ENCODE measurements at regions not wholly inside any gene's neighbourhood (a gene's known extent, or its start where the extent isn't known, plus 50 kb on each side); places are given as distances from the start of the nearest gene placed in this dataset.
"Not testable (repeated sequence)": the region's sequence is repeated elsewhere in the genome, so short reads cannot be mapped to it uniquely, and the experiment has no call there.

DNA sequence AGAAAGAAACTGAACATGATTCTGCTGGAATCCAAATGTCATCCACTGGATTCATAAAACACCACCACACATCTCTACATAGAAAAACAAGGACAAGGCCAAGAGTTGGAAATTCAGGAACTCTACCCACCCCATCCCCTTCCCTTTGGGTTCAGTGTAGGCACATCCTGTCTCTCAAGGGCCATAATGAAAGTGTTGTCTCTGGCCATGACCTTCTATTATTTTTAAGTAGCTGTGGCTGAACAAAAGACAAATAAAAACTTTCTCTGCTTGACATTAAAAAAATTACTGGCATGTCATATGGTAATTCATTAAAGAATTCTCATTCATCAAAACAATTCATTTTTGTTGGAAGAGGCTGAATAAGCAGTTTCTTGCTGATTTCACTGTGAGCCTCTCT lies 54.9 kb upstream of the ZBTB18 start:
- DNase-seq, result no peak

DNA sequence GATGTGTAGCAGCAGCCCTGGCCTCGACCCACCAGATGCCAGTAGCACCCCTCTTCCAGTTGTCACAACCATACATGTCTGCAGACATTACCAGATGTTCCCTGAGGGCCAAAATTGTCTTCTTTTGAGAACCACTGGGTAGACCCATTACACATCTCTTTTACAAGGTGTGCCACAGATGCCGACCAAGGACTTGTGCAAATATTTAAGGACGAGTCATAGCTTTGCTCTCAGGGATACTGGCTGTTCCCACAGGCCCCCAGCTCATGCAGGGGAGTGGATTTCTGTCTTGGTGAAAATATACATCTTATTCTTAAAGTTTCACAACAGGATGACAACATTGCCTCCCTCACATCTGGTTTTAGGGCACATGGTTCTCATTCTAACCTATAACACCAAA lies 59.4 kb upstream of the ZBTB18 start:
- DNase-seq, result no peak

DNA sequence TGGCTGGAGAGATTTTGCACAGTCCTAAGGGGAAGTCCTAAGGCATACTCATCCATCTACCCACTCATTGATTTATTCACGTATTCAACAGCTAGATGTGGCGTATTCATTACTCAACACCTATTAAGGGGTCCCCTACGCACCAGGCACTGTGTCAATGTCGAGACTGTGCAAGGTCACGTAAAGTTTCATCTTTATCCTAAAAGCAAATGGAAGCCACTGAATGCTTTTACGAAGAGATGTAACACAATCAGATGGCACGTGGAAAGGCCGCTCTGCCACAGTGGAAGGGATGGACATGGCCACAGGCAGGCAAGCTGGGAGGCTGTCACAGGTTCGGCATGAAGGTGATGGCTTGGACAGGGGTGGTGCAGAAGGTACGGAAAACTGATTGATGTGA lies 66.3 kb upstream of the ZBTB18 start:
- DNase-seq, result no peak

DNA sequence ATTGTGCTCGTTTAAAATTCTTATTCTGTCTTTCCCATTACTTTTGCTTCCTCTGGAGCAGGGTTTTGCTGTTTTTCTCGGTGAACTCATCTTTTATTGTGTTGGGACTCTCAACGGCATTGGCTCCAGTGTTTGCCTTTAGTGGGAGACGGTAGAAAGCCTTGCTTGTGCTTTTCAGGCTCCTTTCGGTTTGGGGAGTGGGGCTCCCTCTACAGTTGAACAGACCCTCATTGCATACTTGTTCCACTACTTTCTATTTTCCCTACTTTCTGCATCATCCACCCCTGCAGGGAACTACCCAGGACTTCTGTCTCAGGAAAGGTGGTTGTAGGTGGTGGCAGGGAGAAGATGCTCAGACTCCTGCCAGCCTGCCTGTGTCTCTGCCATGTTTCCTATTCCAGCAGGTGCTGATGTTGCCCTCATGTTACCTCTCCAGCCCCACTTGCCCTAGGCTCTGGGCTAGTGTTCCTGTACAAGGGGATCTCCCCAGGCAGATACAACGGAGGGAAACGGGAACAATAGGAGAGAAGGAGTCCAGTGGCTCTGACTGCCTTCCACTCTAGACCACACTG lies 68.5 kb upstream of the ZBTB18 start:
- DNase-seq, result no peak

DNA sequence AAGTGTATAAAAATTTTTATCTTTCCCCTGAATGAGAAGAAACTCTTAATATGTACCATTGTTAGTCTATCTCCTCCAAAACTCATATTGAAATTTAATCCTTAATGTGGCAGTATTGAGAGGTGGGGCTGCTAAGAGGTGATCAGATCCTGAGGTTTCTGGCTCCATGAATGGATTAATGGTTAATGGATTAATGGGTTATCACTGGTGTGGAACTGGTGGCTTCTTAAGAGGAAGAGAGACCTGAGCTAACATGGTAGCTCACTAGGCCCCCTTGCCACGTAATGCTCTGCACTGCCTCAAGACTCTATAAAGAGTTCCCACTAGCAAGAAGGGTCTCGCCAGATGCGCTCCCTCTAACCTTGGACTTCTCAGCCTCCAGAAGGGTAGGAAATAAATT lies 70.6 kb upstream of the ZBTB18 start:
- DNase-seq, result no peak

DNA sequence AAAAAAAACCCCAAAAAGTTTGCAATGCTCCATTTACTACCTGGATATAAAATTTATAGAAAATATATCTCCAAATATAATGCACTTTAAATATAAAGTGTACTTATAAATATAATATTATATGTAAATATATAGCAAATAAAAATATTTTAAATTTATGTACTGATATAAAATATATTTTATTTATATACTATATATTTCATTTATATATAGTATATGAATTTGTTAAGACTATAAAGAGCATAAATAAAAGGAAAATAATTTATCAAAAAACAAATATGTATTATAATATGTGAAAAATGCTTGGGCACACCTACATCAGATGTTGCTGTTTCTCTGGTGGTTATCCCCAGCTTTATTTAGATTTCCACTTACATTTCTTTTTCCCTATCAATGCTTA lies 71.0 kb upstream of the ZBTB18 start:
- DNase-seq, result no peak

DNA sequence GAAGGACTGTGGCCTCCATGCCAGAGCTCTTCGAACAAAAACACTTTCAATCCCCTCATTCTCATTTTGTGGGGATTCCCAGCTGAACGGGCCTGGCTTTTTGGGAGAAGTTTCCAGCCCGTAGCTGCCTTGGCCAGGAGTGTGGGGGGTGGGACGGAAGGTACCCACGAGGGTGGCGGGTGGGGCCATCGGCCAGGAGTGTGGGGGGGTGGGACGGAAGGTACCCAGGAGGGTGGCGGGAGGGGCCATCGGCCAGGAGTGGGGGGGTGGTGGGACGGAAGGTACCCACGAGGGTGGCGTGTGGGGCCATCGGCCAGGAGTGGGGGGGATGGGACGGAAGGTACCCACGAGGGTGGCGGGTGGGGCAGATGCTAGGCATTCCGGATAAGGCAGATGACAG lies 71.7 kb upstream of the ZBTB18 start:
- no peak for DNase-seq

DNA sequence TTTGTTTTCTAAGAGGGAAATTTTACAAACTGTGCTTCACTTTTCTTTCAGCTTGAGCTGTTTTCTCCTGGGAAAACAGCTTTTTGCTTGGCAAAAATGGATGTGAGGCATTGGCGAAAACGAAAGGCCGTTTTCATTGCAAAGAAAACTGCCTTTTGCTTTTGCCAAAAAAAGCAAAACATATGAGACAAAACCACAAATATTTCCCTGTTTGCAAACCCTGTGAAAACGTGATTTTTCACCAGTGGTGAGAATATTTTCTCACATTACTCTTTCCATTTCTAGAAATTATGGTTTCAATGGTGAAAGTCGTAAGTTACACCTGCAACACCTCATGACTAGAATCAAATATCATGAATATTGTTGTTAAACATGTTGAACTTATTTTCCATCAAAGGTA lies 74.0 kb upstream of the ZBTB18 start:
- peak; percentile 76 for DNase-seq

DNA sequence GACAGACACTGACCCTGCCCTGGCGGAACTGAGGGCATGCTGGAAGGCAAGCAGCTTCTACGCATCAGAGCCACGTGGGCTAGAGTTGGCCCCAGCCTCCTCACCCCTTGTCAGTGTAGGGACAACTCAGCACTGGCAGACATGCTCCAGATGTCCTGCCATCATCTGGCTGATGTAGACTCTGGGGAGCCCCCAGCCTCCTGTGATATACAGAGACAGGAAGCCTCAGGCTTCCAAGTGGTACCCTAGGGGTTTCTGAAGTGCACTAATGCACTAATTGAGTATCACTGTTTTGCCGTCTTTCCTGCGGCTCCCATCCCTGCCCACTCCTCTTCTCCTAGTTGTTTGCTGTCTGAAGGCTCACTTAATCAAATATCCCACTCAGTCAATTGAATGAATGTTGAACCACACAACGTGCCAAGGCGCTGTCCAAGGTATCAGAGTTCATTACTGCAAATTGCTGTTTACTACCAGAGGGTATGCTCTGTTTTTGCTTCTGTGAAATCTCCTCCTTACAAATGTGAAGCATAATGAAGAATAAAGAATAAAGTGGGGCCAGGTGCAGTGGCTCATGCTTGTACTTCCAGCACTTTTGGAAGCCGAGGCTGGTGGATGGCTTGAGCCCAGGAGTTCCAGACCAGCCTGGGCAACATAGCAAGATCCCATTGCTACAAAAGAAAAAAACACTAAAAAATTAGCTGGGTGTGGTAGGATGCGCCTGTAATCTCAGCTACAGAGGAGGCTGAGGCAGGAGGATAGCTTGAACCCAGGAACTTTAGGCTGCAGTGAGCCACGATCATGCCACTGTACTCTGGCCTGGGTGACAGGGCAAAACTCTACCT lies 76.4 kb upstream of the ZBTB18 start:
- peak; percentile 43 for DNase-seq

DNA sequence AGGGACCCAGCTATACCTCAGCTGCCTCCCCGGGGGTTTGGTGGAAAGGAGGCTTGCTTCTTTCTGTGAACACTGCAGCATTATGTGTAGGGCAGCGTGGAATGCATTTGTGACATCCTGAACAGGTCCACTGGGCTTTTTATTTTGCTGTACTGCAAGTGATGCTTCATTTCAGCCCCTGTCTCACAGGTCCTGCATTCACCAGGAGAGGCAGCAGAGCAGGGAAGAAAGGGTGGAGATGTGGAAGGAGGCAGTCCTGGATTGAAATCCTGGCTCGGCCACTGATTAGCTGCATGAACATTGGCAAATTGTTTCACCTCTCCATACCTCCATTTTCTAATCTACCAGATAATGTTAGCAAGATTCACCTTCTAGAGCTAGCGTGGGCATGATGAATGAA lies 77.9 kb upstream of the ZBTB18 start:
- DNase-seq, result no peak

DNA sequence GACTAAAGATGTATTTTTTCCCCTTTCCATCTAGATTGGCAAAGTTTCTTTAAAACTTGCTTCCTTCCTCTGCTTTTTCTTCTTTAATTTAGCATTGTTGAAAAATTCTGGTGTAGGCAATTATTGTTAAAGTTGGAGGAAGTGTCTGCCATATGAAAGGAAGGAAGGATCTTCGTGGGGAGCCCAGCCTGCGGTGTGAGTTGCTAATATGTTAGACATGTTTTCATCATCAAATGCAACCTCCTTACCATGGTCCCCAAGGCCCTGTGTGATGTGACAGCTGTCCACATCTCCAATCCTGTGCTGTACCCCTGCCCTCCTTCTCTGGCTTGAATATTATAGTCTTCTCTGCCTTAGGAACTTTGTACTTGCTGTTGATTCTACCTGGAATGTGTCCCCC lies 81.0 kb upstream of the ZBTB18 start:
- DNase-seq, result peak; percentile 15

DNA sequence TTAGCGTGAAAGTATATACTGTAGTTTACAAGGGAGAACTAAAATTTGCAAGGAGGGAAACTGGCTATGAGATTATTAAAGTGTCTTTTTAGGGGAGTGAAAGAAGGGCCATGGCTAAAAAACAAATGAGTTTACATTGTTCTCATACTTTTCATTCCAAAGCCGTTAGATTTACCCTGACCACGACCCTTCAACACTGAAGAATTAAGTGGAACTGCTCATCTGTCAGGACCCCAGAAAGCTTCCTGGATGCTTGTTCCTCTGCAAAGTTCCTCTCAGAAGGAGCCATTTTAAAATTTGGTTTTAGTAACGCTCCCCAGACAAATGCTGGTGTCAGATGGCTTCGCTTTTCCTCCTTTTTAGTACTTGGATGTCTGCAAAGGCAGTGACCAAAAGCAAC lies 82.7 kb upstream of the ZBTB18 start:
- DNase-seq, result peak; percentile 68

DNA sequence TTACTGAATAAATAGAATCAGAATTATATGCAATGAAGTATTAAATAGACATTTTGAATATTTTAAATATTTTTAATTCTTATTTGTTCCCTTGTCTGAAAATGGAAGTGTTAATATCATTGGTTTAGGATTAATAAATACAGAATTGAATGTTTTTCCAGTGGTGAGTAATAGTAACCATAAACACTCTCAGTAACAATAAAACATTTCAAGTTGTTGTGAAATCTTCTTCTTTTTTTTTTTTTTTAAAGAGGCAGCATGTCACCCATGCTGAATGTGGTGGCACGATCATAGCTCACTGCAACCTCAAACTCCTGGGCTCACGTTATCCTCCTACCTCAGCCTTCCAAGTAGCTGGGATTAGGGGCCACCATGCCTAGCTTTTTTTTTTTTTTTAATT lies 86.2 kb upstream of the ZBTB18 start:
- DNase-seq, result no peak

DNA sequence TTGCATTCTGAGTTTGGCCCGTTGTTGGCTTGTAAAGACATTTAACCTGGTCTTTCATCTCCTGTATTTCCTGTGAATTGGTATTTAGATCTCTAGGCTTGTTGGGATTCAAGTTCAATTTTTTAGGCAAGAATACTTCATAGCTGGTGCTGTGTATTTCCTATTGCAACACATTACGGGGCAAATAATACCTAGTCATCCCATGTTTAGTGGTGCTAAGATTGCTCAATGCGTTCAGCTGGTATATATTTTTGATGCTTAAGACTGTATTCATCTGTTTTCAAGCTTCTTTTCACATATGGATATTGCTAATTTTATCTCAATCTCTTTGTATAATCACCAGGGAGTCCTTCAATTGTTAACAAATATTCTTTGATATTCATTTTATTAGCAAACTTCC lies 87.5 kb upstream of the ZBTB18 start:
- no peak for DNase-seq

DNA sequence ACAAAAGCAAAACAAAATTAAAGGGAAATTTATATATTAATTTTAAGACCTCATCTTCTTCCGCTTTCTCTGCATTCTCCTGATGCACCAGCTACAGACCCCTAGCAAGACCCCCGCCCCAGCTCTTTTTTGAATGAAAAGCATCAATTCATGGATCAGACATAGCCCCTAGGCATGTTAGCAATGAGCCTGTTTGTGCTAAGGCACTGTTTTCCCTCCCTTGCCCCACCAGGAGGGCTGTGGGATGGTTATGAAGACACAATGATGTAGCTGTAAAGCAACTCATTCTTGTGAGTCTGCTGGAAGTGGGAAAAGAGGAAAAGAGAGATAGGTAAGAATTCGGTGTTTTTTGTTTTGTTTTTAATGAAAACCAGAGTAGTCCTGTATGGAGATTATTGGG lies 88.5 kb upstream of the ZBTB18 start:
- DNase-seq, result no peak

DNA sequence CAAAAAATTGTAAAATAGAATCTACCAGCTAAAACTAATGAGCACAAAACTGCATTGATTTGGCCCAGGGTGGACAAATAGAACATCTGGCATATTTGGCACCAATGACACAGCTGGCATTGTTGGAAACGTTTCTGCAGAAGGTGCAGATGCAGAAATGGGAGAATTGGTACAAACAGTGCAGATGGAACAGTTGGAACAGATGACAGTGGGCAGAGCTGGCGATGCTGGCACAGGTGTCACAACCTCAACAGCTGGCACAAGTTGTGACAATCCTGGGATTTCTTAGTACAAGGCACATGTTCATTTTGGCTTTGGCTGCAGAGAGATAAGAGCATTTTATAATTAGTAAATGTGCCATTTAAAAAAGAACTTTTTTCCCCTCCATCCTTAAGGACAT lies 91.1 kb upstream of the ZBTB18 start:
- no peak for DNase-seq

DNA sequence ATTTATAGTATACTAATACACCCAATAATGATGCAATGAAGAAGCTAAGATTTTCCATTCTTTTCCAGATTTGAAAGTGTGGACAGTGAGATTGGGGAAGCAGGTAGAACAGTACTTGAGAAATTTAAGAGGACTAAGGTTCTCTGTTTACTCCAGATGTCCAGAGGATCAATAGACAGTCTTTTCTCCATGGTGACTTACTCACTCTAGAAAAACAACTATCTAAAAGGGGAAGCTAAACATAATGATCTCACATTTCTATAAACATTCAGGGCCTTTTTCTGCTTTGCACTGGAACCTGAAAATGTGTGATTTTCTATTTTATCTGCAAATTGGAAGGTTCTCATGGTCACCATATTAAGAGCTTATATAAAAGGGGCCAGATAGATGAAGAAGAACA lies 93.9 kb upstream of the ZBTB18 start:
- no peak for DNase-seq

DNA sequence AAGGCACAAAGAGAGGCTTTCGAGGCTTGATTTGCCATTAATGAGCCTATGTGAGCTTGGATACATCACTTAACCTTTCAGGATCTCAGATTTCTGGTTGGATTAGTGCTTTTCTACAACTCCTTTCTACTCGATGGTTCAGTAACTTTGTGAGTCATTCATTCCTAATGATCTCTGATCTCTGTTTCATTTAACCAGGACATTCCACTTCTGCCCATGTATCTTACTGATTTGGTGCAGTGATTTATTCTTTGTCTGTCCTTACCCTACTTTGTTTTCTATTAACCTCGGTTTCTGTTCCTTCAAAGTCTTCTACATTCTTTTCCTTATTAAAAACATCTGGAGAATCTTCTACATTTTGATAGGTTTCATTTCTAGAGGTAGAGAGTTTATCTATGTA lies 94.6 kb upstream of the ZBTB18 start:
- peak; percentile 35 for DNase-seq

DNA sequence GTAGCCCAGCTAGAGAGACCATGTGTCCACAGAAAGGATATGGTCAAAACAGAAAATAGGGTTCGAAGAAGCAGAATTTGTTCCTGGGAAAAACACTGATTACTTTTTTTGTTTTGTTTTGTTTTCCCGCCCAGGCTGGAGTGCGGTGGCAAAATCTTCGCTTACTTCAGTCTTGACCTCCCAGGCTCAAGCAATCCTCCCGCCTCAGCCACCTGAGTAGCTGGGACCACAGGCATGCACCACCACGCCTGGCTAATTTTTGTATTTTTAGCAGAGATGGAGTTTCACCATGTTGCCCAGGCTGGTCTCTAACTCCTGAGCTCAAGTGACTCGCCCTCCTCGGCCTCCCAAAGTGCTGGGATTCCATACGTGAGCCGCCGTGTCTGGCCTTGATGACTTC lies 99.9 kb upstream of the ZBTB18 start:
- not testable (repeated sequence) for DNase-seq

DNA sequence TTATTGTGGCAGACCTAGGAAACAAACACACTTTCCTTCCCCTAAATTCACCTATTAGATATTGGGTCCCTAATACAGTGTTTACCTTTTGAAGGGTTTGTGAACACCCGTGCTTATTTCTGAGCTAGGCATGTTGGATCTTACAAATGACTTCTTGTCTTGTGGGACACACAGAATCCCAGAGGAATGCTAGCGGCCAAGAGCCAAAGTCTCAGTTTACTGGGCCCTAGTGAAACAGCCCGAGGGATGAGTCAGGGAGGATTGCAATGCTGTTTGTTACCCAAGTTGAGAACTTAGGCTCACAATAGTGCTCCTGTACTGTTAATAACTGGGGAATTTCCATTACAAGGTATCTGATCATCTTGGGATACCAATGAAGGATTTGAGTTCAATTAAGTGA lies 100.1 kb upstream of the AKT3 start:
- DNase-seq, result peak; percentile 82

DNA sequence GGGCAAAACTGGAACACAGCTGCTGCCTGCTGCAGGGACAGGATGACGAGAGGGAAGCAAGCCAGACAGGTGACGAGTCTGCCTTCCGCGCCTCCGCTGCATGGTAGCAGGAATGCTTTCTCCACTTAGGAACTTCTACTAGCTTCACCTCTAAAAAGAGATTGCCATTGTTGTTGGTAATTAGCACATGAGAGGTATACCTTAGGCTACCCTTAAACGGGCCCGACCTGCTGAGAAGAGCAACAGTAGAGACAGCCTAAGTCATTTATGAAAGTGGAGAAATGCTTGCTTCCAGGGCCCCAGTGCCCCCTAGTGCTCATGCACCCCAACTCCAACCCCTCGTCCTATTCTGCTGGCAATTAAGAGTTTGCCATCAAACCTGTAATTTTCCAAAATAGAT lies 96.9 kb upstream of the AKT3 start:
- peak; percentile 35 for DNase-seq

DNA sequence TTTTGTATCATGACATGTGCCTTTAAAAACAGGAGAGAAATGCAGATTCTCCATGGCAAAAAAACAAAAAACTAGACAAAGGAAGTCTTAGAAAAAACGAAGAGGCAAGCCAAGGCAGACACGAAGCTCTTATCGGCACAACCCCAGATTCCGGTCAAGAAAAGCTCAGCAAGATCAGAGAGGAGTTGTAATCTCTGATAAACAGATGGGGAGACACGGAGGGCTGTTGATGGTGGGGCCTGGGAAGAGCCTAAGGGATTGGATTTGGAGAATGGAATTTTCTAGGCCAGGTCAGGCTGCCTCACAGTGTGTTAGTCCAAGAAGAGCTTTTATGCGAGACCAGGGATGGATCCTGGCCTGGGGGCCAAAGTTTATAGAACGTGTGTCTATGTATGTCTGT lies 96.2 kb upstream of the AKT3 start:
- DNase-seq, result no peak

DNA sequence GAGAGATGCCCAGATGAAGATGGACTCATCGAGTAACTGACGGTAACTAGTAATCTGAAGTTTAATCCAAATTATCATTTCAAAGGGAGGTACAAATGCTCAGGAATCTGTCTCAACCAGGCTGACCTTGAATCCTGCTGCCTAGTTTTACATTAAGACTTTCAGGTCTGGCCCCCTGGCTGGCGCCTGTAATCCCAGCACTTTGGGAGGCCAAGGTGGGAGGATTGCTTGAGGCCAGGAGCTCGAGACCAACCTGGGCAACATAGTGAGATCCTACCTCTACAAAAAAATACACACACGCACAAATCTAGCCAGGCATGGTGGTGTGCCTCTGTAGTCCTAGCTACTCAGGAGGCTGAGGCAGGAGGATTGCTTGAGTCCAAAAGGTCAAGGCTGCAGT lies 95.7 kb upstream of the AKT3 start:
- DNase-seq, result no peak

DNA sequence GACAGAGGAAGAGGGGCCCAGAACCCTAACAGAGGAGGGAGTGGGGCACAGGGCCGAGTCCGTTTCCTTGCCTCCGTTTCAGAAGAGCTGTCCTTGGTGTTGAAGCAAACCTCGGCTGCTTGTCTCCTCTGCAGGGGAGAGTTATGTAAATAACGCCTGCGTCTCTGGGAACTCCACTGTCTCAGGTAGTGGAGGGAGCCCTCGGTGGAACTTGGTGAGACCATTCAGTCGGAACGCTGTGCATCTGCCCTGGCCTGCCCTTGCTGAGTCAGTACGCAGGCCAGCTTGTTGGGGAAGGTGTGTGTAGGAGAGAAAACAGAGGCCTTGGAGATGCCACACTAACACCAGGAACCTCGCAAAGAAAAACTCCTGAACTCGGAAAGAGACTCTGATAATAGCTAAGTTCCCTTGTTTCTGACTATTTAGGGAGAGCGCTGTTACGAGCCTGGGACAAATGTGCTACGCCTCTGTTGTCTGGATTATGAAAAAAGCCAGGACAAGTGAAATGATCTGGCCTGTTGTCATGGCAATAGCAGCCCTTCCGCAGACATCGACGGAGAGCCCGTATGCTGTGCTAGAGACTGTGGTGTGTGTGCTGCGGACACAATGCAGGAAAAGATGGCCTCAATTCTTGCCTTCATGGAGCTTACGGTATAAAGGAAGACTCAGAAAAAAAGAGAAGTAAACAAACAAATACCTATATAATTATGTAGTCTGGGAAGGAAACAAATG lies 94.6 kb upstream of the AKT3 start:
- DNase-seq, result peak; percentile 48
